GM13976 (cell line): ENCODE measurements at regions not wholly inside any gene's neighbourhood (a gene's known extent, or its start where the extent isn't known, plus 50 kb on each side); places are given as distances from the start of the nearest gene placed in this dataset.

Experiments used
- DNase-seq: peaks from one replicate; pipeline ENCODE4 v3.0.0; 2012; ENCODE audit warnings: low spot score
- CTCF ChIP-seq: IDR thresholded peaks from 2 replicates; pipeline ENCODE4 v1.5.1; 2012; ENCODE audit warnings: borderline replicate concordance, mild to moderate bottlenecking; ENCODE audit not compliant: insufficient read depth; ENCODE audit errors: extremely low read depth, missing control alignments, control extremely low read depth
- in situ Hi-C: fragments of 300-500 bp; cut with MboI; formaldehyde crosslinking; loops from one replicate; pipeline ENCODE4 v1.12.0; 2022; ENCODE audit warnings: low sequenced_read_pairs, mixed read lengths, inconsistent platforms; ENCODE audit not compliant: unreplicated experiment

GRCh38 chr2:118431997-118432396 is 343.7 kb downstream of the INSIG2 start:
- no peak for TF ChIP-seq CTCF
- in situ Hi-C loops, result no loop called here
- no peak for DNase-seq

- in situ Hi-C loops, result no loop called here
- TF ChIP-seq CTCF, result no peak
- no peak for DNase-seq
Measured at GRCh38 chr2:118431586-118431985, 343.3 kb downstream of the INSIG2 start.

GRCh38 chr2:118431165-118431517 is 342.9 kb downstream of the INSIG2 start:
- no peak for TF ChIP-seq CTCF
- in situ Hi-C loops, result no loop called here
- no peak for DNase-seq

- no peak for DNase-seq
- in situ Hi-C loops, result no loop called here
- TF ChIP-seq CTCF, result no peak
Measured at GRCh38 chr2:118430510-118431164, 342.4 kb downstream of the INSIG2 start.

- no peak for DNase-seq
- in situ Hi-C loops, result no loop called here
- no peak for TF ChIP-seq CTCF
Measured at GRCh38 chr2:118425191-118425590, 336.9 kb downstream of the INSIG2 start.

- TF ChIP-seq CTCF, result no peak
- DNase-seq, result no peak
- in situ Hi-C loops, result no loop called here
Measured at GRCh38 chr2:118423776-118424175, 335.5 kb downstream of the INSIG2 start.
